CD4-positive, alpha-beta T cell treated with Interleukin-17A for 1 hour (primary cell): ENCODE measurements at regions not wholly inside any gene's neighbourhood (a gene's known extent, or its start where the extent isn't known, plus 50 kb on each side); places are given as distances from the start of the nearest gene placed in this dataset.
"Not testable (repeated sequence)": the region's sequence is repeated elsewhere in the genome, so short reads cannot be mapped to it uniquely, and the experiment has no call there.

Experiments
- DNase-seq: peaks from one replicate; pipeline ENCODE4 v3.0.0-alpha.2; 2020

- DNase-seq: no peak
Measured at GRCh38 chr5:72586788-72587530, 79.7 kb upstream of the ZNF366 start.

DNA sequence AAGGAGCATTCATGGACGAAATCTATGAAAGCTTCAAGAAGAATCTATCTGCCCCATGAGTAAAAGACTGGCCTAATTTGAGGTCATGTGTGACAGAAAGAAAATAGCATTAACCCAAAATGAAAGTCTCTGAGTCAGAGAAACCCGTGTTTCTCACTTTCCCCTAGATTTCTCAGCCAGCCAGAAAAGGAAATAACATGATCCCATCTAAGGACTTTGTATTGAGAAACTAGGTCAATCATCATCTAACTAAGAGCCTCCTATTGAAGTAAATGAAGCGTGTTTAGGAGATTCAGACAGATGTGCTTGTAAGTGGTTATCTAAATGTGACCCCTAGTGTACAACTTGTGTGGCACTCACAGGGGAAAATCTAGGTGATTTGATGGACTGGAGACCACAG, 77.3 kb upstream of the ZNF366 start:
- DNase-seq: no peak

GRCh38 chr5:72579290-72579689, 72.1 kb upstream of the ZNF366 start:
- DNase-seq: not testable (repeated sequence)

DNA sequence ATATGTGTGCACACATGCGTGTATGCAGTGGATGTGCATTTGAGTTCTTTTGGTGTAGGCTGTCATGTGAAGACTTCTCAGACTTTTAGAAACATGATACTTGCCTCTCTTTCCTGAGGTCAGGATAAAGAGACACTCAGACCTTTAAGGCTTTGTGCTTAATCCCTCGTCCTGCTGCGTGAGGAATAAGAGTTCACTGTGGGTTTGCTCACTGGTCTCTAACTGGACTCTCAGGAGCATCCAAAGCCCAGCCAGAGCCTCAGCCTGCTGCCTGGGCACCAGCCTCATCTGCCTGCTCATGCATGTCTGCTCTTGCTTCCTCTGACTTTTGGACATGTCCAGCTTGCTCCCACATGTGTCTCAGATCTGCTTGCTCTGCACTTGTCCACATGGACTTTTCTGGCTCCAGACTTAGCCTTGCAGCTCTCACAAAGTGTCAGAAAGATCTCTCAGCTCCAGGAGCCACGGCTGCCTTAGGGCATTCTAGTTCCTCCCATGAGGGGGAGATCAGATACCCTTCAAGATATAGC, 65.1 kb upstream of the ZNF366 start:
- no peak for DNase-seq

- DNase-seq: no peak
Measured at GRCh38 chr5:72569408-72569944, 62.3 kb upstream of the ZNF366 start.

- no peak for DNase-seq
Measured at GRCh38 chr5:72566746-72567145, 59.5 kb upstream of the ZNF366 start.

DNA sequence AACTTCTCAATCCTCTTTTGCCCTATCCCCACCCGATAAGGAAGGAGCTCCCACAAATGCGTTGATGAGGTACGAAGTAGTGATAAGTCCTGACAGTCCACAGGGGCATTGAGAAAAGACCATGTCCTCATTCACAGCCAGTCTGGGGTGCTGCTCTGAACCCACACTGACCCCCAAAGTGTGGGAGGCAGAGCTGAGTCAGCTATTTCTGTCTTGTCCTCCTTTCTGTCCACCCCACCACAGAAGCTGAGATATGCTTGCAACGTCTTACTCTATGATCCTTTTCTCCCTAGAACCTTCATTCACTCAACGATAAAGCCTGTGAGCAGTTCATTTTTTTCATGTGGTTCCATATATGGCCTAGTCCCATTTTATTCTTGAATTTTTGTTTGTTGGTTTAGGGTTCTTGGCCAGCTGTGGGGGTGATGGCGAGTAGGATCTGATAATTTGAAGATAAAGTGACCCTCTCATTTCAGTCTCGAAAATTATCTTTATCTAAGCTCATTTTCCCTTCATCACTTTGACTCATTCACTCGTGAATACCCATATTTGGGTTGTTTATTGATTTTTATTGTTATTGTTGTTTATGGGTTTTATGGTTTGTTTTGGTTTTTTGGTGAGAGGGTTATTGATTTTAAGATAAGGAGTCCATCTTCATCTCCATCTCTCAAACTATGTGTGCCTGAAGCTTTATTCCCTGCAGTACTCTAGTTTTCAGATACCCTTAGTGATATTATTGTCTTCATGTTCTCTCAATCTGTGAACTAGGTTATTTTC, 58.5 kb upstream of the ZNF366 start:
- no peak for DNase-seq

- DNase-seq: no peak
Measured at GRCh38 chr5:72562717-72563116, 55.5 kb upstream of the ZNF366 start.

- no peak for DNase-seq
Measured at GRCh38 chr5:72561148-72561972, 54.1 kb upstream of the ZNF366 start.

DNA sequence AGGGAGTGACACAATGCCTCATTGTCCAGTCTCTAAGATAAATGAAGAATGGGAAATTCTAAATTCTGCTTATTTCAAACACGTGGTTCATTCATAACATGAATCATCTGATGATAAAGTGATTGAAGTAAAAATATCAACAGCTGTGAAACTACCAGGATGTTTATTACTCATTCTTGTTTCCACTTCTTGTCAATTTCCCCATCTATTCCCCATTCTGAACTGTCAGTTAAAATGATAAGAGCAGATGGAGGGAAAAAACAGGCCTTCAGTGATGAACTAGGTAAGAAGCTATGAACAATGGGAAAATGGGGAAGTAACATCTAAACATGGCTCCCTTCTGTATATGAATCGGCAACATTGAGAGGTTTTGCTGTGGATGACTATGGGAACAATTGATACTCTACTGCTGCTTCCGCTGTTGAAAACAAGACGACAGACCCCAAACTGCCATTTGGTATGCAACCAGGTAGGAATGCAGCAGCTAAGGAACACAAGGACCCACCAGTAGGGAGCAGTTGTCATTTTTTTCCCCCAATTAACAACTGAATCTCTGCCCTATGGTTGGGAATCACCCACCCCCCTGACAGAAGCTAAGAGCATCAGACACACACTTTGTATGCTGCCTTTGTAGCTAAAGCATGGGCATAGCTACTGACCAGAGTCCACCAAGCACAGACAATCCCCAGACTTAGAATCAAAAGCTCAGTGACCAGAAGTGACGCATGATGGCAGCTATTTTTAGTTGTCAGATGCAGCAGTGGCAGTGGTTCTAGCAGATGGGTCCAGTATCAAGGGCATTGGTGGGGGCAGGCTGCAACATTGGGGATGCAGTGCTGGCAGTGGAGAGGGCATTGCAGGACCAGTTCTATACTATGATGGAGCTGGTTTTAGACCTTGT, 52.9 kb upstream of the ZNF366 start:
- DNase-seq: no peak

- no peak for DNase-seq
Measured at GRCh38 chr5:72558383-72558782, 51.2 kb upstream of the ZNF366 start.

DNA sequence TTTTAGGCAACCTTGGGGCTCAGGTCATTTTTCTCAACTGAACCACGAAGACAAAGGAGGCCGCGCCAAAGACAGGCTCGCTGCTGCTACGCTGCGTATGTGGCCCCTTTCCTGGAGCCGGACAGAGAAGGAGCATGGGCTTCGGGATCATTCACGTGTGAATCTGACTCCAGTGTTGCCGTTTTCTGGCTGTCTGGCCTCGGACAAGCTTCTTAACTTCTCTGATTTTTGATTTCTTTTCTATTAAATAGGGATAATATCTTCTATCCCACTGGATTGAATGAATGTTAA, 50.8 kb upstream of the ZNF366 start:
- no peak for DNase-seq

GRCh38 chr5:72557167-72558045, 50.2 kb upstream of the ZNF366 start:
- DNase-seq: no peak
